HG02938 (cell line): ENCODE measurements at regions not wholly inside any gene's neighbourhood (a gene's known extent, or its start where the extent isn't known, plus 50 kb on each side); places are given as distances from the start of the nearest gene placed in this dataset.

ENCODE experiments used
- ATAC-seq: cut with Tn5 transposase; IDR thresholded peaks from one replicate; pipeline ENCODE4 v1.9.1; 2021; ENCODE audit warnings: mild to moderate bottlenecking, moderate library complexity; ENCODE audit not compliant: unreplicated experiment

DNA sequence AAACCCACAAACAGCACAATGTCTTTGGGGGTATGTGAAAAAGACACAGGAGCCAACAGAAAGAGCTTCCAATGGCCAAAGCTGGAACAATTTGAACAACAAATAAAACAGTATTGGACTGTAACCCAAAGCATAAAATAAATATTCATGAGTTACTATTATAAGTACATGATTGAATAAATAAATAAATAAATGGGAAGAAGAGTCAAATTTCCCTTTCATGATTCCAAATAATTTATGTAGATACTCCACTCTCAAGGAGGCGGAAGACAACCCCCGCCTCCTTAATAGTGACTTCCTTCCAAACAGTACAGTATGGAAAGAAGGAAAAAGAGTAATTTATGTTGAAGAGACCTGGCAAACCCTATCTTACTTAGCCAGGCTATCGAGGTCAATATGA lies 124.4 kb upstream of the P2RY1 start:
- no peak for ATAC-seq

DNA sequence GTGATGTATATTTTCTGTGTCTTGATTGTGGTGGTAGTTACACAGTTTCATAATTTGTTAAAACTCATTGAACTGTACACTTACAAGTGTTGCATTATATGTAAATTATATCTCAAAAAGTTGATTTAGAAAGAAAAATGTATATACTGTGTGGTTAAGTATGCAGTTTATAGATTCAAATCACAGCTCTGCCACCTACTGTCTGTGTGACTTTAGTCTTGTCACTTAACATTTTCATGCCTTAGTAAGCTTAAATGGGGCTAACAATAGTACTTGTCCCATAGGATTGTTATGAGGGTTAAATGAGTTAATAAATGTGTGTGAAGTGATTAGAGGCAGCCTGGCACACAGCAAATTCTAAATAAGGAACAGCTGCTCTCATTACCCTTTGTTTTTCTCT lies 120.9 kb upstream of the P2RY1 start:
- ATAC-seq, result no peak

DNA sequence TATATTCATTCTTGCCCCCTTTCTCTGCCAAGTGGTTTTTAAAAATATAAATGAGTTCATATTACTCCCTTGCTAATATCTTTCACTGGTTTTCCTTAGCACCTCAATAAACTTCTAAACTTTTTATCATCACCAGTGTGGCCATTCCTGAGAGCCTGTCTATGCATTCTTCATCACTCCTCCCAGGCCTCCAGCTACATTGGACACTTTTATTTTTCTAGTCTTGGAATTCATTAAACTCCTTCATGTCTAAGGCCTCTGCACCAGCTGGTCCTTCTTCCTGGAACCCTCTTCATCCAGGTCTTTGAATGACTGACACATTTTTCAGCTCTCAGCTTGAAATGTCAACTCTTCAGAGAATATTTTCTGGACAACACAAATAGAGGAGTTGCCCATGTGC lies 120.4 kb upstream of the P2RY1 start:
- no peak for ATAC-seq

DNA sequence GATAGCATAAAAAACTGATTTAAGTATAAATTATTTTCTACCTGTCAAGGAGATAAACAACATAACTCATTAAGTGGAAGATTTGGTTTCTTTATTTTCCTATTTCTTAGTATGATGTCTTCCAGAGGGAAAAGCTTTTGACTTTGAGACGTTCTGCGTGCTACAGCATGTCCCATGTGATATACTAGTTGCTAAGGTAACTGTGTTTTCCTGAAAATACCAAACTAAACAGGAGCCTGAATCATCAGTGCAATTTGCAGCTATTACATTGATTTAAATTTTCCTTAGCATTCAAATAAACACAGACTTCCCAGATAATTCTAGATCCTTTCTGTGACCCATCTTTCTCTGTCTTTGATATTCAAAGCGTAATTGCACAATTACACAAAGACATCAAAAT lies 117.7 kb upstream of the P2RY1 start:
- ATAC-seq, result no peak

DNA sequence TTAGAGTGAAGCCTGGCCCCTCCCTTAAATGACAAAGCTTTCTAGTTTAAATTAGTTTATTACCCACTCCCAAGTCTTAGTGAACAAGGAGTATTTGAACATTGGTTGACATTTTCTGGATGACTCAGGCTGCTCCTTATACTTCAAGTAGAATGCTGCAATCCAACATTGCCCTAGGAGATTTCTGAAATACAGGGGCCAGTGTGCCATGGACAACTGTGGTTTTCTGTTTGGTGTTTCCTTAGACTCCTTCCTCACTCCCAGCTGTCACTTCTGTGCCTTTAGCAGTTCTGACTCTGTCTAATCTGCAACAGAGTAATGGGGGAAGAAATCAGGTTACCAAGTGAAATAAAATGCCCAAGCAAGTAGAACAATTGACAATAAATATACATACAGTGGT lies 116.1 kb upstream of the P2RY1 start:
- ATAC-seq, result no peak

DNA sequence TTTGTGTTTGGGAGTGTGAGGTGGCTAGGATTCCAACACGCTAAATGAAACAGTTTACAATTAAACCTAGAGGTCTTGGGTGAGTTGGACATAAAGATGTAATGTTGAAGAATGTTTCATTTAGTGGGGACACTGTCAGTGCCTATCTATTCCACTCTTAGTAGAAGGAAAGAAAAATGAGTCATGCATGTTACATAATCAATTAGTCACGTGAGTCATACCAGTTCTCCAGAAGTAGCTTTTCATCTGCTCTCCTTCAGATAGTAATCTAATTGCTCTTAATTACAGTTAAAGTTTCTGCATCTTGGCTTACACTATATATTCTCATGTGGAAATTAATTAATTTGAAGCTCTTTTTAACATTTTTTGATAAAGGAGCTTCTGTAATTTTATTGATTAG lies 115.7 kb upstream of the P2RY1 start:
- ATAC-seq, result no peak

DNA sequence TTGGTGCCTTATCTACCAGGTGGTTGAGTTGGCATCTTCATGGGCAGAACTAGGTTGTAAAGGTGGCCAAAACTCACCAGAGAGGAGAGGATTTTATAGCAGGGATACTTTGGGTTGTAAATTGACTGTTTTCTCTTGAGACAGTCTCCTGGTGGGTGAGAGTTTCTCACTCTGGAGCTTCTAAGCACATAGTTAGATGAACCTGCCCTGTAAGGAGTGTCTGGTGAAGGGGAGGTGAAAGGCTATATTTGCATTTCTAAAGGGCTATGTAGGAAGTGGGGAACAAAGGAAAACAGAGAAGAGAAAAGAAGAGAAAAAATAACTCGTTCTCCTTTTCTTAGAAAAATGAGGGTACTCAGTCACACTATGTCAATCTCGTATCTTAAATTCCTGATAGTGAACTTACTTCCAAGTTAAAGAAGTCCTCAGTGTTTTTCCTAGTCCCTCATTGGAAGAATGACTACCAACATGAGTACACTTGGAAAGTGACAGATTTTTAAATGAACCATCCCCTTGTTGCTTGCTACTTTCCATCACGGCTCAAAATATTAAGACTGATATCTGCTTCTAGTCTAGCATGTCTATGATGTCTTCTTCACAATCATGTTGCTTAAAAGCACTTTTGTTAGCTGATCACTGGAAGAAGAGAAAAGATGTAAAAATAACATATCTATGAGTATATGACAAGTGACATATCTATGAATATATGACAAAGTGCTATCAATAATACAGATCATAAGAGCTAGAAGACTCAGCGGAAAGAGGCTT lies 113.8 kb upstream of the P2RY1 start:
- no peak for ATAC-seq

DNA sequence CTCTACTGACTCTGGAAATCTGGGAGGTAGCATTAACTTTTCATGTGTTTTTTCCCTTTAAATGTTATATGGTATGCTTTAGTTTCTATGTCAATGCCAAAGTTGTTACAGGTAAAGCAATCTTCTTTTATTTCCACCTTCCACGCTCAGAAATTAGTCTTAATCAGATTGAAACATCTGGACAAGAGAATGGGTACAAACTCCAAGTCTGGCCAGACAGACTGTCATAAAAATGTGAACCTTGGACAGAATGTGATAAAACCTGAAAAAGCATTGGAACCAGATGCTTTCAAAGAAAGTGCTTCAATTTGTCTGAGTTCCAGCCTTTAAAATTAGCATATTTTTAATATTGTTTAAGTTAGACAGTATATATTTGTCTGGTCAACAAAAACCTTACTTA lies 110.7 kb upstream of the P2RY1 start:
- no peak for ATAC-seq

DNA sequence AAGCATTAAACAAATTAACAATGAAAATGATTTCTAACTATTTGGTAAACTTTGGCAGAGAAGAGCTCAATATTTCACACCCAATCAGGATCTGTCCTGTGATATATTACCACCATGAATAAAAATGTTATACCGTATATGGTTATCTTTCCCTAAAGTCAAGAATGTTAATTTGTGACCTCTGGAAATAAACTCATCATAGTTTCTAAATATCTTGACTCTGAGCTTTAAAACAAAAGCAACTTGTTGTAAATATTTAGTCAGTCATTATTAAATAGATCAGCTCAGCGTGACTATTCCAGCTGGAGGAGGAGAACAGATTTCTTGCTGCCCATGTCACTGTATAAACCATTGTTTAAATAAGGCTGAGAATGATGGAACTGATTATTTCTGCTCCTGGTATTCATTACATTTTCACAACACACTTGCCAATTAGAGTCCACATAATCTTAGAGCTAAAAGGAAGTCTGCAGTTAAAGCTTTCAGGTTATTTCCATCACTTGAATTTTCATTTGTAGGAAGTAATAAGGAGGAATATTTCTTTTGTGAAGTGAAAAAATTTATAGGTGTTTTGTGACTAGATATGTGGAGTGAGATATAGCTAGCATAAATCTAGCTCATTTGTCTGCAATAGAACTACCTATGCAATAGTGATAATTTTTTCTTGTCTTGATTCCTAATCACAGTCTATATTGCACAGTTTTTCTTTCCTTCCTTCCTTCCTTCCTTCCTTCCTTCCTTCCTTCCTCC lies 106.5 kb upstream of the P2RY1 start:
- no peak for ATAC-seq

DNA sequence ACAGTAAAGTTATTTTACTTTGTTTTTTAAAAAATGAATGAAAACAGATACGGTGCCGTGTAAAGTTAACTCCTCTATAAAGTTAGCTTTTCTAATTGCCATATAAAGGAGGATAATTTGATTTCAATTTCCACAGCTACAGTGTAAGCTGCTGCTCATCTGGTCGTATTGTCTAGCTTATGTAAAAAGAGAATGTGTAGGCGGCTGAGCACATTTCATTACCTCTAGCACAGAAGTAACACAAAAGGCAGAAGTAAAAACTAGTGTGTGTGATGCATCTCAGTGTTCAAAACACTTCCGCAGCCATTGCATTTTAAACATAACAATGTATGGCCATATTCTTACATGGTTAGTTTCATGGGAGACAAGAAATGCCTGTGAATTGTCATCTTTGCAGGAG lies 105.0 kb upstream of the P2RY1 start:
- ATAC-seq, result no peak

DNA sequence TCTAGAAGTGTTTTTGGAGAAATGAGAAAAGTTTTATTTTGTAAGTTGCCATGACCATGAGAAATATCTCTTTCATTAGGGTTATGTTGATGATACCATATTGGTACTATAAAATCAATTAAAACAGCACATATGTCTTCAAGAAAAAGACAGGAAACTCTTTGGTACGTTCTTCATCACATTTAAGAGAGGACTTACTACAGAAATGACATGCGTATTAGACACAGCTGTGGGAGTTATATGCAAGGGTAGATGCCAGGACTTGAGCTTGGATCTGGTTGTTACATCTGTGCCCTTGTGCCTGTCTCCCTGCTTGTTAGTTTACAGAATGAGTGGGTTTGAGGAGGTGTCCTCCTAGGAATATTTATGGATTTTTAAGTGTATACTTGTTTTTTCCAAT lies 103.4 kb upstream of the P2RY1 start:
- ATAC-seq, result no peak

DNA sequence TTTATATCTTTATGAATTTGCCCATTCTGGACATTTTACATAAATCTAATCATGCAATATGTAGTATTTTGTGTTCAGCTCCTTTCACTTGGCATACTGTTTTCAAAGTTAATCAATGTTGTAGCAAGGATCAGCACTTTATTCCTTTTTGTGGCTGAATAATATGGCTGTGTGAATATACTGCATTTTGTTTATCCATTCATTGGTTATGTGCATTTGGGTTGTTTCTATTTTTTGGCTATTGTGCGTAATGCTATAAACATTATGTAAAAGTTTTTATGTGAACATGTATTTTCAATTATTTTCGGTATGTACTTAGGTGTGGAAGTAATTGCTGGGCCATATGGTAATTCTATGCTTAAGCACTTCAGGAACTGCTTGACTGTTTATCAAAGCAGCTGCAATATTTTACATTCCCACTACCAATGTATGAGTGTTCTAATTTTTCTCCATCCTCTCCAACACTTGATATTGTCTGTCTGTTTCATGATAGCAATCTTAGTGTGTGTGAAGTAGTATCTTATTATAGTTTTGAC lies 101.3 kb upstream of the P2RY1 start:
- no peak for ATAC-seq

DNA sequence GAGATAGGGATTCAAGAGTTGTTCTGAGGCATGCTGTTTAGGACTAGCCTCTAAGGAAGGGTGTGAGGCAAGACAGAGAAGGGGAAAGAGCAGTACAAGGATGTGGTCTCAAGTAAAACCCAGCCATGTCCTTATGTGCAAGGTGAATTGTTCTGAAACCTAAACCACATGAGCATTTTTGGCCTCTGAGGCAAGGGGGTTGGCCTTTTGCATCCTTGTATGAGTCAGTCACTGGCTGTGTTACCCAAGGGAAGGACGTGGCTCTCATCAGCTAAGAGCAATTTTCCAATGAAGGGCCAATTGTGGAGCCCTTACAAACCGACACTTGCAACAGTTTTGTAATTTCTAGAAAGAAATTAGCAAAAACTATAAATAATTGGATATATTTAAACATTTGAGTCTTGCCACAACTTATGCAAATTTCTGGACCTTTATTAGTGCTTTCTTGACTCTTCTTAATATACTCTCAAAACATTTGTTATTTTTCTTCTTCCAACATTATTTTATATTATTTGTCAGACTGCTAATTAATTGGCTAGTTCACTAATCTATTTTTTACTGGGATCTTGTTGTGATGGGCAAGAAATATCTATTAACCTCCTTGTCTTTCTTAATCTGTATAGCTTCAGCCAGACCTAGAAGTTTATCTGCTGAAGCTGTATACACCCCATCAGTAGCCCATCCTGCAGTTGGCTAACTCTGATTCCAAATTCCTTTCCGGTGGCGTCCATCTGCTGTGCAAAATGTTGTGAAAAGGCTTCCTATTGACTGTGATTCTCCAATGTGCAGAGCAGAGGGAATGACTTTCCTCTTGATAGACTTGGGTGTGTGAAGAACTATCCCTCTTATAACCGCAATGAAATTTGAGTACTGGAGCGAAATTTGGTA lies 97.7 kb upstream of the P2RY1 start:
- peak; percentile 100 for ATAC-seq

DNA sequence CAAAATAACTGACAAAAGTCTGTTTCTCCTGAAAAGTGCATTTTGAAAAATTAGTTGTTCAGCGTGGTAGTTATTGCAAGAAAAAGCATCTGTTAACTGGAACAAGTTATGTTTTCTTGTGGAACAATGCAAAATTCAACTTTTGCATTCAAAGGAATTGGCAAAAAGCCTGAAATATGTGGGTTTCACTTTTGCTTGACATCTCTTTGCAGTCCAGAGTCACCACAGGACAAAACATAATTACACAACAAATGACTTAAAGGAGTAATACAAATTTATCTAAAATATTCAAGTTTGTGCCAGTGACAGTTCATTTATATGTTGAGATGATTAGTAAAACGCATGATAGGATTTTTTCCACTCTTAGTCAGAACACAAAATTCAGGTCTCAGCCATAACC lies 96.3 kb upstream of the P2RY1 start:
- ATAC-seq, result no peak

DNA sequence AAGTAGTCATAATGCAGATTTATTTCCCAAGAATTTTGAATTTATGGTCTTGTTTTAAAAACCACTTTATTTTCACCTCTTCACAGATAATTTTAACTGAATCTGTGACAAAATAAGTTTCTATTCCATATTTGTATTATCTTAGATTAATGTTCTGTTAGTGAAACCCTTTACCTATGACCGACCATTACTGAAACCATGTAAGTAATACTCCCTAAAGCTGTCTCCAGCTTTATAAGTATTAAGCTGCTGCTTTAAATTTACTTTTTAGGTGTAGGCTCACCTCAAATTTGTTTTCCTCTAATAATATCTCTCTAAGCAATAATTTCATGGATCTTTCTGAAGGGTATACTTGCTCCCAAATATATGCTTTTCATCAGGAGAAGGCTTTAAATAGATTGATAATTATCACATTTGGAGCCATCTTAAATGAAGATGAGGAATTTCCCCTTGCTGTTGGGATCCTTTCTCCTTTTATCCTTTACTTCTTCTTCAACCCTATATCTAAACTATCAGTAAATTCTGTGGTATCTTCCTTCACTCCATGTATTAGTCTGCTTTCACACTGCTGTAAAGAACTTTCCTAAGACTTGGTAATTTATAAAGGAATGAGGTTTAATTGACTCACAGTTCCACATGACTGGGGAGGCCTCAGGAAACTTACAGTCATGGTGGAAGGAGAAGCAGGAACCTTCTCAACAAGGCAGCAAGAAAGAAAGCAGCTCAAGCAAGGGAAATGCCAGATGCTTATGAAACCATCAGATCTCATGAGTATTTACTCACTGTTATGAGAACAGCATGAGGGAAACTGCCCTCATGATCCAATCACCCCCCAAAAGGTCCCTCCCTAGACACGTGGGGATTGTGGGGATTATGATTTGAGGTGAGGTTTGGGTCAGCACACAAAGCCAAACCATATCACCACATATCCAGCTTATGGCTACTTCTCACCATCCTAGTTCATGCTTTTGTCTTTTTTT lies 92.3 kb upstream of the P2RY1 start:
- peak; percentile 55 for ATAC-seq

DNA sequence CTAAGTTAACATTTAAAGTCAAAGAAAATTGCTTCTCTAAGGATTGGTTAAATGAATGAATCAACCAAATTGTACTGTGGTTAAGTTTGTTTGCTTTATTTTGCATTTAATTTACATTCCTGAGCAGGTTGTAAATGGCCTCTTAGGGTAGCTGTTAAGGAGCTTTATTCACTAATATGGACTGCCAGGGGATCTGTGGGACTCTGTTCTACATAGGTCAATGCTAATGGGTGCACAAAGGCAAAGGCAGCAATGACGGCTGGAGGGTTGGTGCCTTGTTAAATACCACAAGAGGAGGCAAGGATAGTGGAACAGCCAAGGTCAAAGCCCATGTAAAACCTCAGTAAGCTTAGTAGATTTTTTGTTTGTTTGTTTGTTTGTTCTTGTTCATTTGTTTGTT lies 89.3 kb upstream of the P2RY1 start:
- ATAC-seq, result no peak

DNA sequence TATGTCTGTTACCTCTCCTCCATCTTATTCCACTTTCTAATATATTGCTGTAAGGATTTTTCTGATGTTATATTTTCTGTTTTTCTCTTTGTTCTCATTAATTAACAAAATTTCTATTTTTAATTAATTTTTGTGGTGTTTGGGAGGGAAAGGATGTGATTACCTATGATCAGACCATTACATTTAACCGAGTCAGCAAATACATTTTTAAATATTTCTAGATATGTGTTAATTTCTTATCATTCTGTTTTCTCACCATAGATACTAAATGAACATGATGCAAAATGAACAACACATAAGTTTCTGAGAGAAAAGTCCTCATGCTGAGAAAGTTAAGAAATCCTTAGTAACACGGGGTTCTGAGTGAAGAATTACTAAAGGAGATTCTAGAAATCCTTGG lies 80.6 kb upstream of the P2RY1 start:
- no peak for ATAC-seq

DNA sequence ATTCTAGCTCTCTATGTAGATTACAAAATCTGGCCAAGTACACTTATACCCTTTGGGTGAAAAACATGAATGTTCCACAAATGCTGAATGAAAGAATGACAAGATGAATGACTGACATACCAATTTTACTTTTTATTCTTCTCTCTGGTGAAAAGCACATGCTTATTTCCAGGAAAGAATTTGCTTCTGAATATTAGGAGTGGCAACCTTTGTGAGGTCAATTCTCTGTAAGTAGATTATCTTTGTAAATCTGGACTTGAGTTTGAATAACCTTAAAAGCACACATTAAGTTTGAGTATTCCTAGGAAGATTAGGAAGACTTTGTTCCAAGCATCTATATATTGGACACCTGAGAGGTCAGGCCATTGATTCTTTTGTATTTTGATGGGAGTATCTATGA lies 78.1 kb upstream of the P2RY1 start:
- no peak for ATAC-seq

DNA sequence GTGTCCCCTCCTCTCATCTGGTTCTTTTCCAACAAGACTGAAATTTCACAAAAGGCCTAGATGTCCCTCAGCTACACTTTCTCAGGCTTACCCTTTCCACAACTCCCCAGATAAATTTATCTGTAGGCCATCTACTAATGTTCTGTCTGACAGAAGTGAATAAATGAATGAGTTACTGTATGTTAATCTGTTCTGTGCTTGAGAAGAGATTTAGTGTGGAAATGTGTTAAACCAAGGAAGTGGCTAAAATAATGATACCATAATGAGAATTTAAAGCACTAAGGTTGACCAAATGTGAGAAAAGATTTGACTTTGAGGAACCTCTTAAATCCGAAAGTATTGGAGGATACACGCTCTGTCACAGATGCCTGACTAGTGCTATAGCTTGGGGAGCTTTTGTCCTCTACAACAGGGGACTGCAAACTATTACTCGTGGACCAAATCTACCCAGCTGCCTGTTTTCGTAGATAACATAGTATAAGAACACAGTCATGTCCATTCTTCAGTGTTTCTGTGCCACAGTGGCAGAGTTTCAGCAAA lies 74.8 kb upstream of the P2RY1 start:
- ATAC-seq, result peak; percentile 92

DNA sequence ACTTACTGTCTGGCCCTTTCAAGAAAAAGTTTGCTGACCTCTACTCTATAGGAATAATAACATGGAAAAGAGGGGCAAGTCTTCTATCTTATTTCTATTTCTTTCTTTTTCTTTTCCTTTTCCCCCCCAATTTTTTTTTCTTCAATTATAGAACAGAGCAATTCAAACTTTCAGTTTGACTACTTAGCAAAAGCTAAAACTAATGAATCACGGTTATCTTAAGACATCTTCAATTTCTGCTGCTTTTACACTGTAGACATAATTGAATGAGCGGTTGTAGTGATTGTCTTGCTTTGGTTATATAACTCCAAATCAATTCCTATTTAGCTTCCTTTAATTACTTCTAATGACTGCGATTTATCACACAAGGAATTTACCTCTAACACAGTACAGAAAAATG lies 74.3 kb upstream of the P2RY1 start:
- no peak for ATAC-seq
